Fibroblast of villous mesenchyme (primary cell): ENCODE measurements at regions not wholly inside any gene's neighbourhood (a gene's known extent, or its start where the extent isn't known, plus 50 kb on each side); places are given as distances from the start of the nearest gene placed in this dataset.
A peak's percentile ranks its signal among the peaks of the same experiment; 100 is the strongest.

ENCODE experiments used
- DNase-seq: peaks from one replicate; pipeline ENCODE4 v3.0.0-alpha.2; 2010; ENCODE audit warnings: low read depth
- H3K4me3 ChIP-seq: 2 replicates; pipeline ENCODE4 v1.5.1; 2011; ENCODE audit warnings: low read depth, mild to moderate bottlenecking, low read length
- CTCF ChIP-seq: IDR thresholded peaks from 2 replicates; pipeline ENCODE4 v1.5.1; 2012; ENCODE audit warnings: low read depth, mild to moderate bottlenecking, low read length; ENCODE audit not compliant: insufficient read depth

- DNase-seq, result peak; percentile 85
- H3K4me3 ChIP-seq, result no peak overlapping the region
- TF ChIP-seq CTCF, result no peak
Observed at GRCh38 chr9:96140296-96141127, 161.5 kb downstream of the HSD17B3 start.

- DNase-seq, result peak; percentile 98
- no peak for TF ChIP-seq CTCF
- no peak overlapping the region for H3K4me3 ChIP-seq
Observed at GRCh38 chr9:96139592-96140295, 162.2 kb downstream of the HSD17B3 start.

- DNase-seq, result no peak
- no peak overlapping the region for H3K4me3 ChIP-seq
- no peak for TF ChIP-seq CTCF
Observed at GRCh38 chr9:96138616-96139015, 163.4 kb downstream of the HSD17B3 start.

- no peak for TF ChIP-seq CTCF
- peak overlapping the region; percentile 37 for H3K4me3 ChIP-seq
- DNase-seq, result peak; percentile 35
Observed at GRCh38 chr9:96137671-96138429, 164.1 kb downstream of the HSD17B3 start.

GRCh38 chr9:96136992-96137670 lies 164.8 kb downstream of the HSD17B3 start:
- peak overlapping the region; percentile 37 for H3K4me3 ChIP-seq
- peak; percentile 90 for DNase-seq
- TF ChIP-seq CTCF, result no peak

GRCh38 chr9:96135753-96136290 lies 166.2 kb downstream of the HSD17B3 start:
- H3K4me3 ChIP-seq, result no peak overlapping the region
- no peak for TF ChIP-seq CTCF
- DNase-seq, result no peak
